Neural progenitor cell (in vitro differentiated cells): ENCODE measurements at regions not wholly inside any gene's neighbourhood (a gene's known extent, or its start where the extent isn't known, plus 50 kb on each side); places are given as distances from the start of the nearest gene placed in this dataset.

Experiments
- DNase-seq: peaks from one replicate; pipeline ENCODE4 v3.0.0-alpha.2; 2016; ENCODE audit warnings: low spot score
- H2AFZ ChIP-seq: fragments of 200-600 bp; sonication (generic); replicated peaks from 2 replicates; pipeline ENCODE4 v1.6.1; 2016; ENCODE audit warnings: antibody characterized with exemption
- H3F3A ChIP-seq: fragments of 200-600 bp; sonication (generic); 2 replicates; pipeline ENCODE4 v1.6.1; 2016; ENCODE audit warnings: antibody characterized with exemption, low read depth
- H3K27ac ChIP-seq: fragments of 200-600 bp; sonication (generic); 2 replicates; pipeline ENCODE4 v1.5.1; 2016; ENCODE audit warnings: mild to moderate bottlenecking
- H3K27me3 ChIP-seq: fragments of 200-600 bp; sonication (generic); 2 replicates; pipeline ENCODE4 v1.6.1; 2016; ENCODE audit warnings: mild to moderate bottlenecking, moderate library complexity
- H3K36me3 ChIP-seq: fragments of 200-600 bp; sonication (generic); 2 replicates; pipeline ENCODE4 v1.5.1; 2016
- H3K4me1 ChIP-seq: fragments of 200-600 bp; sonication (generic); 2 replicates; pipeline ENCODE4 v1.6.1; 2016; ENCODE audit warnings: mixed run types
- H3K4me2 ChIP-seq: fragments of 200-600 bp; sonication (generic); 2 replicates; pipeline ENCODE4 v1.6.1; 2016
- H3K4me3 ChIP-seq: fragments of 200-600 bp; sonication (generic); 2 replicates; pipeline ENCODE4 v1.5.1; 2016
- H3K79me2 ChIP-seq: fragments of 200-600 bp; sonication (generic); 2 replicates; pipeline ENCODE4 v1.6.1; 2016; ENCODE audit warnings: low read depth
- H3K9ac ChIP-seq: fragments of 200-600 bp; sonication (generic); 2 replicates; pipeline ENCODE4 v1.6.1; 2016
- H3K9me3 ChIP-seq: fragments of 200-600 bp; sonication (generic); 2 replicates; pipeline ENCODE4 v1.5.1; 2016; ENCODE audit warnings: low read depth
- H4K20me1 ChIP-seq: fragments of 200-600 bp; sonication (generic); 2 replicates; pipeline ENCODE4 v1.6.1; 2016; ENCODE audit warnings: low read depth
- H3K27ac Mint-ChIP-seq: 3 replicates; pipeline ENCODE4 v1.8.0; 2021; ENCODE audit warnings: mixed read lengths
- H3K27me3 Mint-ChIP-seq: 2 replicates; pipeline ENCODE4 v1.8.0; 2022; ENCODE audit warnings: low read depth, mild to moderate bottlenecking, inconsistent platforms, moderate library complexity, mixed read lengths; ENCODE audit not compliant: insufficient read depth
- H3K36me3 Mint-ChIP-seq: 3 replicates; pipeline ENCODE4 v1.8.0; 2021; ENCODE audit warnings: mixed read lengths
- H3K4me1 Mint-ChIP-seq: 3 replicates; pipeline ENCODE4 v1.8.0; 2021; ENCODE audit warnings: mixed read lengths
- H3K4me3 Mint-ChIP-seq: 3 replicates; pipeline ENCODE4 v1.8.0; 2021; ENCODE audit warnings: mild to moderate bottlenecking, moderate library complexity, mixed read lengths
- H3K9me3 Mint-ChIP-seq: 3 replicates; pipeline ENCODE4 v1.8.0; 2020; ENCODE audit warnings: mixed read lengths
- CTCF ChIP-seq: fragments of 200-600 bp; sonication (generic); IDR thresholded peaks from 2 replicates; pipeline ENCODE4 v1.5.1; 2017; ENCODE audit warnings: antibody characterized with exemption, mild to moderate bottlenecking
- EZH2 ChIP-seq: fragments of 200-600 bp; sonication (generic); IDR thresholded peaks from 2 replicates; pipeline ENCODE4 v1.6.1; 2017; ENCODE audit warnings: antibody characterized with exemption, mild to moderate bottlenecking, moderate library complexity
- EZH2phosphoT487 ChIP-seq: fragments of 200-600 bp; sonication (generic); IDR thresholded peaks from 2 replicates; pipeline ENCODE4 v1.6.1; 2017; ENCODE audit warnings: antibody characterized with exemption

- no peak for TF ChIP-seq EZH2
- TF ChIP-seq EZH2phosphoT487 = no peak
- Histone ChIP-seq H3K79me2 (no peaks in the 10 kb centered on the region), H4K20me1 (no peaks in the 10 kb centered on the region), H3F3A (no peaks in the 10 kb centered on the region), H3K4me3 (no peak overlapping the region), H3K9ac (no peak overlapping the region), H3K4me1 (no peaks in the 10 kb centered on the region), H3K4me2 (no peak overlapping the region), H3K9me3 (no peaks in the 10 kb centered on the region), H3K36me3 (no peaks in the 10 kb centered on the region), H2AFZ (no peak overlapping the region), H3K27ac (no peak overlapping the region), H3K27me3 (no peaks in the 10 kb centered on the region)
- Mint-ChIP-seq H3K27ac (no peak overlapping the region), H3K36me3 (no peaks in the 10 kb centered on the region), H3K4me1 (no peaks in the 10 kb centered on the region), H3K9me3 (no peaks in the 10 kb centered on the region), H3K4me3 (no peak overlapping the region), H3K27me3 (no peaks in the 10 kb centered on the region)
- no peak for DNase-seq
Measured at GRCh38 chr5:6877986-6878828, 165.0 kb downstream of the TENT4A start.

GRCh38 chr5:6885581-6885980 lies 172.3 kb downstream of the TENT4A start:
- H3K9me3 ChIP-seq = peaks cover 8% of the 10 kb centered on the region

DNA sequence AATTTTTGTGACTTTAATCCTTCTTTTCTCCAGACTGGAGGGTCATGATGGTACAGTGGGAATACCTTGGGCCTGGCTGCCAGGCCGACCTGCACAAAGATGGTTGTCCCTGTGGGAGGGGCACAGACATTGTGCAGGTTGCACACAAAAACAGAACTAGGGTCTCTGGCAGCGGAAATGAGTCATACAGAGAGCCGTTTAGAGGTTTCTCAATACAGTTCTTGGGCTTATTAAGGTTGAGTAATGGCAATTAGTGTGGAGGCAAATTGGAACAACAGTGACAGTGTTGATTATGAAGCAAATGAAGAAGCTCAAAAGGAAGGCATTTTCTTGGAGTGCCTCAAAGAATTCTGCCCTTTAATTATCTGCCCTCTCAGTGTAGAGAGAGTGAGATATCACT lies 173.6 kb downstream of the TENT4A start:
- Mint-ChIP-seq H3K4me1 (no peaks in the 10 kb centered on the region), H3K27me3 (peaks cover 2% of the 10 kb centered on the region), H3K9me3 (peaks cover 16% of the 10 kb centered on the region), H3K27ac (no peak overlapping the region), H3K36me3 (no peaks in the 10 kb centered on the region), H3K4me3 (no peak overlapping the region)
- H3K4me1 ChIP-seq = no peaks in the 10 kb centered on the region
- no peaks in the 10 kb centered on the region for H3K27me3 ChIP-seq
- no peaks in the 10 kb centered on the region for H4K20me1 ChIP-seq
- no peak overlapping the region for H2AFZ ChIP-seq
- no peak overlapping the region for H3K4me2 ChIP-seq
- DNase-seq = no peak
- H3F3A ChIP-seq = no peaks in the 10 kb centered on the region
- H3K9ac ChIP-seq = no peak overlapping the region
- no peak overlapping the region for H3K4me3 ChIP-seq
- TF ChIP-seq EZH2 (no peak), EZH2phosphoT487 (no peak), CTCF (no peak)
- H3K27ac ChIP-seq = no peak overlapping the region
- peaks cover 8% of the 10 kb centered on the region for H3K9me3 ChIP-seq
- H3K36me3 ChIP-seq = no peaks in the 10 kb centered on the region
- no peaks in the 10 kb centered on the region for H3K79me2 ChIP-seq

More at GRCh38 chr5:6885581-6885980, 172.3 kb downstream of the TENT4A start:
- Mint-ChIP-seq H3K27me3 (peaks cover 2% of the 10 kb centered on the region), H3K9me3 (peaks cover 14% of the 10 kb centered on the region), H3K36me3 (no peaks in the 10 kb centered on the region), H3K27ac (no peak overlapping the region), H3K4me3 (no peak overlapping the region), H3K4me1 (no peaks in the 10 kb centered on the region)
- no peak for DNase-seq
- H3F3A ChIP-seq = no peaks in the 10 kb centered on the region
- no peaks in the 10 kb centered on the region for H4K20me1 ChIP-seq
- no peak overlapping the region for H2AFZ ChIP-seq
- H3K4me1 ChIP-seq = no peaks in the 10 kb centered on the region
- H3K27ac ChIP-seq = no peak overlapping the region
- H3K4me3 ChIP-seq = no peak overlapping the region
- H3K9ac ChIP-seq = no peak overlapping the region
- no peaks in the 10 kb centered on the region for H3K36me3 ChIP-seq
- H3K27me3 ChIP-seq = no peaks in the 10 kb centered on the region
- H3K4me2 ChIP-seq = no peak overlapping the region
- TF ChIP-seq EZH2phosphoT487 (no peak), EZH2 (no peak), CTCF (no peak)
- H3K79me2 ChIP-seq = no peaks in the 10 kb centered on the region

GRCh38 chr5:6889030-6889429 lies 175.8 kb downstream of the TENT4A start:
- Mint-ChIP-seq H3K27me3 (no peaks in the 10 kb centered on the region), H3K9me3 (peaks cover 20% of the 10 kb centered on the region), H3K4me3 (no peak overlapping the region), H3K4me1 (peaks cover 5% of the 10 kb centered on the region), H3K36me3 (no peaks in the 10 kb centered on the region), H3K27ac (no peak overlapping the region)
- no peak overlapping the region for H3K9ac ChIP-seq
- no peaks in the 10 kb centered on the region for H4K20me1 ChIP-seq
- H3K27me3 ChIP-seq = no peaks in the 10 kb centered on the region
- H2AFZ ChIP-seq = no peak overlapping the region
- no peaks in the 10 kb centered on the region for H3K79me2 ChIP-seq
- H3K36me3 ChIP-seq = no peaks in the 10 kb centered on the region
- H3K4me1 ChIP-seq = no peaks in the 10 kb centered on the region
- TF ChIP-seq EZH2phosphoT487 = no peak
- TF ChIP-seq CTCF = no peak
- TF ChIP-seq EZH2 = no peak
- H3K9me3 ChIP-seq = peaks cover 8% of the 10 kb centered on the region
- no peak for DNase-seq
- no peak overlapping the region for H3K27ac ChIP-seq
- no peak overlapping the region for H3K4me3 ChIP-seq
- H3F3A ChIP-seq = no peaks in the 10 kb centered on the region
- no peak overlapping the region for H3K4me2 ChIP-seq
